Bronchial epithelial cell (primary cell): ENCODE measurements at regions not wholly inside any gene's neighbourhood (a gene's known extent, or its start where the extent isn't known, plus 50 kb on each side); places are given as distances from the start of the nearest gene placed in this dataset.

ENCODE experiments used
- DNase-seq: peaks from one replicate; pipeline ENCODE4 v3.0.0-alpha.2; 2010; ENCODE audit warnings: low read depth
- FAIRE-seq: peaks from 2 replicates; lab custom pipeline; 2011; peaks lifted over from hg19 to GRCh38; lab: Jason Lieb, UNC
- H3K27me3 ChIP-seq: 2 replicates; pipeline ENCODE4 v1.5.1; 2011; ENCODE audit warnings: low read length; ENCODE audit not compliant: control insufficient read depth, insufficient read depth
- H3K36me3 ChIP-seq: 2 replicates; pipeline ENCODE4 v1.5.1; 2011; ENCODE audit warnings: low read length; ENCODE audit not compliant: control insufficient read depth, insufficient read depth
- H3K4me3 ChIP-seq: 2 replicates; pipeline ENCODE4 v1.5.1; 2011; ENCODE audit warnings: mild to moderate bottlenecking, low read depth, low read length, control low read depth
- CTCF ChIP-seq: IDR thresholded peaks from 2 replicates; pipeline ENCODE4 v1.5.1; 2011; ENCODE audit warnings: mild to moderate bottlenecking, moderate library complexity, low read length, control low read depth, inconsistent platforms; ENCODE audit not compliant: insufficient read depth, severe bottlenecking

GRCh38 chr7:26061678-26062603 is 90.1 kb upstream of the NFE2L3 start:
- DNase-seq (peak; percentile 67), FAIRE-seq (no peak)
- peak; percentile 90 for TF ChIP-seq CTCF

GRCh38 chr7:26065652-26066051 is 86.3 kb upstream of the NFE2L3 start:
- no peak for FAIRE-seq
- no peak for TF ChIP-seq CTCF
- no peaks in the 10 kb centered on the region for H3K36me3 ChIP-seq

More at GRCh38 chr7:26061678-26062603, 90.1 kb upstream of the NFE2L3 start:
- Histone ChIP-seq H3K36me3 (no peaks in the 10 kb centered on the region), H3K4me3 (no peak overlapping the region), H3K27me3 (no peaks in the 10 kb centered on the region)

GRCh38 chr7:26066736-26067135 is 85.3 kb upstream of the NFE2L3 start:
- Histone ChIP-seq H3K36me3 (no peaks in the 10 kb centered on the region), H3K27me3 (no peaks in the 10 kb centered on the region), H3K4me3 (no peak overlapping the region)
- no peak for DNase-seq
- no peak for TF ChIP-seq CTCF
- no peak for FAIRE-seq

More at GRCh38 chr7:26065652-26066051, 86.3 kb upstream of the NFE2L3 start:
- no peak for DNase-seq
- Histone ChIP-seq H3K4me3 (no peak overlapping the region), H3K27me3 (no peaks in the 10 kb centered on the region)

- no peaks in the 10 kb centered on the region for H3K36me3 ChIP-seq
- no peaks in the 10 kb centered on the region for H3K27me3 ChIP-seq
- FAIRE-seq (no peak), DNase-seq (no peak)
- no peak for TF ChIP-seq CTCF
- H3K4me3 ChIP-seq, result no peak overlapping the region
These were observed 81.7 kb upstream of the NFE2L3 start for GRCh38 chr7:26070290-26070689.

GRCh38 chr7:26071622-26072456 is 80.2 kb upstream of the NFE2L3 start:
- TF ChIP-seq CTCF, result no peak
- no peak for FAIRE-seq
- H3K27me3 ChIP-seq, result no peaks in the 10 kb centered on the region
- no peak for DNase-seq
- H3K36me3 ChIP-seq, result no peaks in the 10 kb centered on the region
- H3K4me3 ChIP-seq, result no peak overlapping the region
